ENCODE measurements at regions not wholly inside any gene's neighbourhood (a gene's known extent, or its start where the extent isn't known, plus 50 kb on each side); places are given as distances from the start of the nearest gene placed in this dataset.

DNA sequence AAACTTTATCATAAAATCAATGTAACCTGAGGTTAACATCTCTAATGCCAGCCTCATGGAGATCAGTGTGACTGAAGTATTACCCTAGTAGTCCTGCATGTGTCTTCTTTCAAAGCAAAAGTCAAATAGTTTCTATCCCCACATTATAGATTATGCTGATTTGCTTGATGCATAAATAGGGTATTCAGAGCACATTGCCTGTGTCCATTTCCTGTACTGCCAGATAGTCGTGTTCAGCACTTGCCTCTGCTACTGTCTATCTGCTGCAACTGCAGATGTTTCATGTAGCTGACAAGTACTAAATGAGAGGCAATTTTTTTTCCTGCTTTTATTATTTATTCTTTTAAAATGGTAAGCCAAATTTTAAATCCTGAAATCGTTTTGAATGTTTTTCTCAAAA is 348.7 kb downstream of the CHRM3 start:
- peak; percentile 16 for DNase-seq

DNA sequence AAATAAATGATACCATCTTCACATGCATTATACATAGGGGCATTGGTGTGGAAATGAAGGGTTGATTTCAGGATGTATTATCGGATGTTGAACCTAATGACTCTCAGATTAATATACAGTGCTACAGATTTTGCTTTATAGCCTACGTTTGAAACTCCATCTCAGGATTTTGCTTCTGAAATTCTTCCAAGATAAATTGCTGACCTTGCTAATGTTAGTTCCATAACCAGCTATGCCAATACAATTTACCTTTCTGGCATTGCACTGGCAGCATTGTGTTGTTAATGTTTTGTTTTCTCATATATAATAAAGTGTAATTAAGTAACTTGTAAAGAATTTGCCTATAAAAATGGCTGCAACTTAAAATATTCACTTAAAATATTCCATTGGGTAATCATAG is 350.1 kb downstream of the CHRM3 start:
- DNase-seq: no peak

GRCh38 chr1:239739375-239739774 is 352.3 kb upstream of the FMN2 start:
- no peak for DNase-seq

GRCh38 chr1:239739919-239740318 is 351.8 kb upstream of the FMN2 start:
- DNase-seq: no peak

GRCh38 chr1:239742416-239743109 is 349.1 kb upstream of the FMN2 start:
- no peak for DNase-seq

DNA sequence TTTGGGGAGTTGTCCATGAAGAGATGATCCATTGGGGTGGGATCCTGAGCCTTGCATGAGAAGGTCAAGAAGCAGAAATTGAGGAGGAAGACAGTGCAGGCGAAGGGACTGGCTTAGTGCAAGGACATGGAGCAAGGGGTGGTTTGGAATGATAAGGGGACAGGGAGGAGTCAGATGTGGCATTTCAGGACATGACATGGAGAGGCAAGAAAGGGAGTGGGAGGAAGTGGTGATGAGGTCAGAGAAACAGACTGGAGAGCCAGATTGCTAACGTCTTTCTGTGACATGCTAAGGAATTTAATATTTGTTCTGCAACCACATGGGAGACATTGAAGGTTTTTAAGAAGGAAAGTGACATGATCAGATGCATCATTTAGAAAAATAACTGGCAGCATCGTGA is 346.8 kb upstream of the FMN2 start:
- DNase-seq: no peak

DNA sequence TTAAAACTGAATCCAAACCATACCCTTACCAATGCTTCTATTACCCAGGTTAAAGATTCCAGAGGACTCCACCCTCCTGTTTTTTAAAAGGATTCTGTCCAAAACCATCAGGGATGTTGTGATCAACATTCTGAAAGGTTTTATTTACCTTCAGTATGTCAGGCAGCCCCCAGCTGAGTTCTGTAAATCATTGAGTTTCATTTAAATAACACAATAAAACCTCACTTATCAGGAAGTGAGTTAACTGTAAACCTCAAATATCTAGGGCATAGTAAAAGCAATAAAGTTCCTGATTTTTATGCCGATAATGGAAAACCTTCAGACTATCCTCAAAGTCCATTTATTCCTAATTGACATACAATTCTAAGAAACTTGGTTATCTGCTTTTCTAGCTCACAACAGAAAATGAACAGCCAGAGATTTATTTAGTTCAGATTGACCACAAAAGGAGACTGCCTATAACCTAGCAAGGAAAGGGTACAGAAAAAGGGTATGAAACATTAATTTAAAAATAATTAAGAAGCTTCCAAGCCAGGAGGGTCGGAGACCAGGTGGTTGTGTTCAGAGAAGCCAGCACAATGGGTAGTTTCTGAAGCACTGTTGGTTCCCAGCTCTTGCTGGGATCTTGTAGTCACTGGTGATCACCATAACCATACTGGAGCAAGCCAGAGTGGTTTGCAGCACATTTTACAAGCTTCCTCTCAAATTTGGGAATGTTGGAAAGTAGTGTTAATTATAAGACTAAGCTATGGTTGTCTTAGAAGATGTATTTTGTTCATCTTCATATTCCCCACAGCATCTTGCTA is 336.4 kb upstream of the FMN2 start:
- DNase-seq: no peak

DNA sequence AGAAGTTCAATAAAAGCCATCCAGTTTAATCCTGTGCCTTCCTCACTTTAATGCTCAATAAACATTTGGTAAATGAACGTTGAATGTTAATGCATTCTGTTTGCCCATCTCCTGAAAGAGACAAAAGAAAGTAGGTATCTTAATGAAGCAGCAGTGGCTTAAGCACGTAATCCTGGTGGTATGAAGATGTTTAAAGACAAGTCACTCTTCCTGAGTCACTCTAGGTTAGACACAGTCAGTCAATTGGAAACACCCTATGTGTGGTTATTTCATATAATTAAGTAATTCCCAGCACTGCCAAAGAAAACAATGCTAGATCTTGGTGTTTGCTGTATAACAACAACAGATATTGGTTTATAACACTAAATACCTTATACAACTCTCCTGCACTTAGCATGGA is 334.0 kb upstream of the FMN2 start:
- no peak for DNase-seq

DNA sequence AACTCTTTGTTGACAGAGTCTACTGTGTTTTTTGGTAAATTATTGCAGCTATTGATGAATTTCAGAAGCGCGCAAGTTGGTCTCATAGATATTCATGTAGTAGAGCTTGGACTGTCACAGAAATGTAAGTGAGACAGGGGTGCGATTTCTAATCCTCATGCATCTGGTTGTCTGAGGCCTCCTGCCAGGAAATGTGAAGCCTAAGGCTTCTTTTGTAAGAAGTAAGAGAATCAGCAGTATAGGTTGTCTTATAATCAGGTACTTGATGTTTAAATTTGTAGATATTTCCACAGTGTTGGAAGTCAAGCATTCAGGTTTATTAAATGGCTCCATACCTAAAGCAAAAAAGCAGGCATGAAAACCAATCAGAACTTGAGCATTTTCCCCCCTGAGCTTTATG is 332.9 kb upstream of the FMN2 start:
- DNase-seq: no peak

DNA sequence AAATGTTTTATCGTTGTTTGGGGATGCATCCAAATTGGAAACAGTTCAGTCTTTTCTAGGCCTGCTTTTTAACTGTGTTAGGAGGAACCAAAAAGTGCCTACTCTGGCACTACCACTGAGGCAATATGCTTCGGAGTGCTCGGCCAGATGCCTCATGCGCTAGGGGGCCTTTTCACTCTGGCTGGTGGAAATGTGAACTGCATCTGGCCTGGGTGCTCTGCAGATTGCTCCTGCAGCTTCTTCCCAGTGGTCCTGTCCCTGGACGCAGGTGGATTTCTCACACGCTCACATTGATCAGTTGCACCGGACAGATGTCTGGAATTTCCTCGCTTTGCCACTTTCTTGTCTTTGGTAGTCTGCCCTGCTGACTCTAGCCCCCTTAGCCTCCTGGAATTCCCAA is 330.2 kb upstream of the FMN2 start:
- no peak for DNase-seq

GRCh38 chr1:239763850-239764249 is 327.8 kb upstream of the FMN2 start:
- DNase-seq: no peak

- DNase-seq: peak; percentile 70
These were observed 327.1 kb upstream of the FMN2 start for GRCh38 chr1:239764546-239764945.

DNA sequence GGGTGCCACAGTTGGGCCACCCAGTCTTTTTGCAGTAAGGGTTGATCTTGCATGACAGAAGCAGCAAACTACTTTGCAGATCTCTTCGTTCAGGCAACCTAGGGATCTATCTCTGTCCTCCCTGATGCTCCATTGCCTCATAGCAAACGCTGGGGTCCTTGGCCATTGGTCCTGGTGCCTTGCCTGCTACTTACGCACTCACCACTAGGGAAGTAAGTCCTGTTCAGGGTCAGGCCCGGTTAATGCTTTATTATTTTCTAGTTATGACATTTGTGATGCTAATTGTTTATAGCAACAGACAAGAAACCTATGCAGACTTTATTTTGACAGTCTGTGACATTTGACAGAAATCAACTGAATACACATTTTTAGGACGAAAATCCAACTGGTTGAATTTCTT is 326.5 kb upstream of the FMN2 start:
- DNase-seq: no peak

- no peak for DNase-seq
These were observed 320.1 kb upstream of the FMN2 start for GRCh38 chr1:239771550-239771949.

GRCh38 chr1:239772446-239772845 is 319.2 kb upstream of the FMN2 start:
- no peak for DNase-seq

GRCh38 chr1:239775466-239775865 is 316.2 kb upstream of the FMN2 start:
- no peak for DNase-seq

DNA sequence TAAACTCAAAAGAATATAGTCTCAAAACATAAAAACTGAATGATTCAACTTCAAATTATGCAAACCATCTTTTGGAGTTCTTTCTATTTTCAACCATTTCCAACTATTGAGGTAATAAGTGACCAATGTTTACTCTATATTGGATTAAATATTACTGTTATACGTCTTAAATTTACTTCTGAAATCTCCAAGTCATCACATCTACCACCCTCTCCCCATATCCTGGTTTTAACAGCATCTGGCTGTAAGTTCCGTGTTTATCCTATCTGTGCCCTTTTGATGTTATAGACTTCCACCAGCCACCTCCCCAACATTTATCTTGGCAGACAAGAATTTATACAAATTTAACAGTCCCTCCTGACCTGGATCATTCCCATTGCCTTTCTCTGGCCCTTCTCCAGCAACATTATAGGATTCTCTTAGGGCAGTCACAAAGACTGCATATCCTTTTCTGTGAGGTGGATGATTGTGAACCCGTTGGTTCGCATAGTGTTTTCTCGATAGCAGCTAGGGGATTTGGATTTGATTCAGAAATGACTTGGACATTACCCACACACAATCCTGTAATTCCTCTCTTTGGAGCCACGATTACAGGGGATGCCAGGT is 313.4 kb upstream of the FMN2 start:
- DNase-seq: peak; percentile 18

DNA sequence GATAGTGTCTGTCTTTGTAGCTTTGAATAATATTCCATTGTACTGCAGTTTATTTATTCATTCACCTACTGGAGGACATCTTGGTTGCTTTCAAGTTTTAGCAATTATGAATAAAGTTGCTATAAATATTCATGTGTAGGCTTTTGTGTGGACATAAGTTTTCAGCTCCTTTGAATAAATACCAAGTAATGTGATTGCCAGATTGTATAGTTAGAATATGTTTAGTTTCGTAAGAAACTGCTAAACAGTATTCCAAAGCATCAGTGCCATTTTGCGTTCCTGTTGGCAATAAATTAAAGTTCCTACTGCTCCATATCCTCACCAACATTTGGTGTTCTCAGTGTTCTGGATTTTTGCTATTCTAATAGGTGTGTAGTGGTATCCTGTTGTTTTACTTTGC is 311.7 kb upstream of the FMN2 start:
- DNase-seq: no peak

DNA sequence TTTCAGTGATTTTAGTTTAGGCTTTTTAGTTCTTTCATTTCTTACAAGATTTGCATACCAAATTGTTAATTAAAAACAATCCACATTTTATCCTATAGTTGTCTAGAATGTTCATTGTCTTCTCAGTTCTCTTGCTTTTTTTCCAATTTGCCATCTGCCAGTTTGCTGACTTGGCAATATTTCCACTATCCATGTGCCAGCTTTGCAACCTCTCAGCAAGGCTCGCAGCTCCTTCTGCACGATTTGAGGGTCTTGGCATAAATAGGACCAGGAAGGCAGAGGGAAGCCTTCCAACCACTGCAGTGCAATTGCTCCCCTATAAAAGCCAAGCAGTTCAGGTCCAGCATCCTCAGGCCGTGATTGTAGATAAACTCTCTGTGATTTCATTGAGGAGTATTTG is 306.8 kb upstream of the FMN2 start:
- DNase-seq: peak; percentile 73

- DNase-seq: peak; percentile 64
These were observed 306.1 kb upstream of the FMN2 start for GRCh38 chr1:239785576-239785975.

DNA sequence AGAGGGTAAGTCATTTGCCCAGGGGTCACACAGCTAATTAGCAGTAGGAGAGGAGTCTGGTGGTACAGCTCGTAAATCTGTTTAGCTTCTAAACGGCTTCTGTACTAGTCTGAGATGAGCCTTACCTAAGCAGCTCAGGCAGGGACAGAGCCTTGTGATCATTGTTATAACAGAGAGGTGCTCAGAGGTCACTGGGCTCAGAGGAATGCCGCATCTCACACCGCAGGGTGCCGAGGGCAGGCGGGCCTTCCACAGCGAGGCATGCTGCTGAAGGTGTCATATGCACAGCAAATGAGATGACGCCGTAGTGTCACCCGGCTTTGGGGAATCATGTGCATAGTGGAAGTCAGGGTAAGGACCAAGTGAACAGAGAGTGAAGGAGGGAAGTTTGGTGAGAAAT is 305.2 kb upstream of the FMN2 start:
- DNase-seq: no peak

GRCh38 chr1:239792157-239792556 is 299.5 kb upstream of the FMN2 start:
- no peak for DNase-seq

DNA sequence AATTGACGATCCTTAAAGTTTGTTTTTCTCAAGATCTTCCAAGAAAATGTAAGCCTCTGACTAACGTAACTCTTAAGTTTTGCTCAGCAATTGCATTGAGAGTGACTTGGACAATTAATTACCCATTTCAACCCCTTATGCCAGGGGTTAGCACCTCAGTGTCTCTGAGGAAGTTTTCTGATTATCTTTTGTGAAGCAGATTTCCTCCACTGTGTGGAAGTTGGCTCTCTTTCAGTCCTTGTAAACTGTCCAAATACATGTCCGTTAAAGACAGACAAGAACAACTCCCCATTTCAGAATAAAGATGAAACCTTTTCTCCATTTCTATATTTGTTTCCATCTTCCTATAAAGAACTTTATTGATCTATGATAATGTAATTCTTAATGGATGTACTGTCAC is 296.4 kb upstream of the FMN2 start:
- DNase-seq: no peak

DNA sequence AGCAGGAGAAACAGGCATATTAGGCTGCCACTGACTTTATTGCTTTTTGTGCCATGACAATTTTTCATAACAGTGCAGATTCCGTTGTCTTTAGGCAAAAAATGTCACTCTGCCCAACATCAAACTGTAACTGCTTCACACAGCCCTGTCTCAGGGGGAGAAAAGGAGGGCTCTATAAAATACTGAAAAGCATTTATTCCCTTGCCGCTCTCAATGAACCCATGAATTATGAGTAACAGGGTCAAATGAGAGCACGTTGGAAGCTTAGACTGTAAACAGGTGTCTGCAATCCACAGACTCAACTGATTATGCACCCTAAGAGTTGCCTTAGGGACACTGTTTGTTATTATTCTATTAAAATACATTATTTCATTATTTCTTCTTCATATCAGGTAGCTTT is 292.1 kb upstream of the FMN2 start:
- no peak for DNase-seq

All from tongue (tissue), 1 donor.